NCI-H2227 (cell line): ENCODE measurements at regions not wholly inside any gene's neighbourhood (a gene's known extent, or its start where the extent isn't known, plus 50 kb on each side); places are given as distances from the start of the nearest gene placed in this dataset.
"Not testable (repeated sequence)": the region's sequence is repeated elsewhere in the genome, so short reads cannot be mapped to it uniquely, and the experiment has no call there.

Source experiments
- DNase-seq: peaks from one replicate; lab custom pipeline; 2025; ENCODE audit not compliant: unreplicated experiment; lab: John Stamatoyannopoulos, UW

GRCh38 chr11:71154261-71154805 is 98.0 kb downstream of the SHANK2 start:
- DNase-seq: no peak

- DNase-seq: no peak
Observed at GRCh38 chr11:71153005-71153390, 99.4 kb downstream of the SHANK2 start.

DNA sequence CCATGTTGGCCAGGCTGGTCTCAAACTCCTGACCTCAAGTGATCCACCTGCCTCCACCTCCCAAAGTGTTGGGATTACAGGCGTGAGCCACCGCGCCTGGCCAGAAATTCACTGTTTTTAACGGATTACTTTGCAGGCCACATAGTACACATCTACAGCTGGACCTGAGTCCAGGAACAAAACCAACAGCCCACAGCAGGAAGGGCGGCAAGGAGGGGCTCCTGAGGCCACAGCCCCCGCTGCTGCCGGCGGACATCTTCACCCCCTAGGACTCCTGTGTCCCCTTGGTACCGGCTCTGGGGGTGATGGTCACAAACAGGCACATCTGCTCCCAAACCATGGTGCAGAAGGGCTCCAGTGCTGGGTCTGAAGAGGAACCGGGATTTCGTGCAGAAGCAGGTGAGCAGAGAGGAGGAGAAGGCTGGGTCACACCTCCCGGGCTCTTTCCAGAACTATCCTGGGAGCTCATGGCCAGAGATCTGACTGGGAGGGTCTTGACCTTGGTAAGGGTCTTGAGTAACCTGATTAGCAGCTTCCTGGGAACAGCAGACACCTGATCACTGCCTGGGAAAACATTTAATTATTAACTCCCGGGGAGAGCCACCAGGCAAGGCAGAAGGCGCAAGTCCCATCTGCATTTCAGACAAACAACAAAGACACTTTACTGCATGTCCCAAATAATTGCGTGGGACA is 99.9 kb downstream of the SHANK2 start:
- DNase-seq: not testable (repeated sequence)

GRCh38 chr11:71151561-71151960 is 100.8 kb downstream of the SHANK2 start:
- no peak for DNase-seq

DNA sequence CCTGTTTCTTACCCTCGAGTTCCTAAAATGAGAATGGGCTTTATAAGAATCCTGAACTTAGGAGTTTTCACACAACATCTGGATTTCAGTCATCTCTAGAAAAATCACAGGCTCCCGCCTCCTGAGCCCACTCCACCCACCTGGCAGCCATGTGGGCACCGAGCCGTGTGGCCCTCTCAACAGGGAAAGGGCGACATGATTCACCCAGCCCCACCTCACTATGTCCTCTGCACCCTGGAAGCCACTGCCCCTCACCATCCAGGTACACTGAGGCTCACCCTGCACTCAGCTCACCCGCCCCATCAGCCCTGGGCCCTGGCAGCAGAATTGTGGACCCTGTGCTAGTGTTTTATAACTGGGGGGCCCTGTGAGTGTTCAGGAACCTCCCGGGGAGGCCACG is 101.5 kb downstream of the SHANK2 start:
- no peak for DNase-seq

DNA sequence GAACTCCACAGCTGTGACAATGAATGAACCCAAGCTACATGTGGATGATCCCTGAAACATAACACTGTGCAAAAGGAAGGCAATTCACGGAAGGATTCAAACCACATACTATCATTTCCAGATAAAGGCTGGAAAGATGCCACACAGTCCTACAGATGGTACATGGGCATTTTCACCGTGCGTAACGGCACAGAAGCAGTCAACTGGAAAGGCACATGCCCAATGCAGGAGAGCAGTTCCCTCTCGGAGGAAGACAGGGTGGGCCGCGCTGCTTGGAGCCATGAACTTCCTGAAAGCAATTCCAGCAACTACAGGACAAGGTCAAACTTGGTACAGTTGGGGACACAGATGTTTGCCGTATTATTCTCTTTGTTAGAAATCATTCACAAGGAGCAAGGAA is 103.7 kb downstream of the SHANK2 start:
- DNase-seq: no peak

DNA sequence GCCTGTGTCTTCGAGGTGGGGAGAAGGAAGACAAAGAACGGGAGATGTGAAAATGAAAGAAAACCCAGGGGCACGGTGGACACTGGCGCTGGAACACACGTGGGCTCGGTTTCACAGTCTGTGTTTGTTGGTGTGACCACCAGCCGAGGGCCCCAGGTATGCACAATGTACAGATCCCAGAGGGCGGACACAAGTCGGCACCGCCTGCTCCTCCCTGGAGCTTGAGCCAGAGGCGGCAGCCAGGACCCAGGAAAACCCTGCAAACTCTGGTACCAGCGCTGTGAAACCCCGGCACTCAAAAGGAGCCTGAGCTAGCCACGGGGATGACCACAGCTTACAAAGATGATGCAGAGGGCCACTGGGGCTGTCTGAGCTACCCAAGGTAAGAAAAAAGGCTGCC is 105.0 kb downstream of the SHANK2 start:
- DNase-seq: no peak

DNA sequence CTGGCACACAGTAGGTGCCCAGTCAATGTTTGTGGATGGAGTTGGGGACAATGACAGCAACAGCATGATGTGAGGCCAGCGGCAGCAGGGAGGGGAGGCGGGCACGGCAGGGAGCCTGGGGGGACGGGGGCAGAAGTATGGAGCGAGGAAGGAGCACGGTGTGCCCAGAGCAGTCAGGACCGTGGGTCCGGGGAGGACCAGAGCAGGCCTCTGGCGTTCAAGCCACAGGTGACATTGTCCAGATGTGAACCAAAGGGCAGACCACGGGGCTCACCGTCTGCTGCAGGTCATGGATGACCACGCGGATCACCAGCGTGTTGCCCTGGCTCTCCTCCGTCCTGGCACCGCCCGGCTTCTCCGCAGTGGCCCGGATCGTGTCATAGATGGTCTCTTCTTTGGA is 105.5 kb downstream of the SHANK2 start:
- DNase-seq: no peak

- no peak for DNase-seq
Observed at GRCh38 chr11:71145988-71146824, 106.2 kb downstream of the SHANK2 start.

DNA sequence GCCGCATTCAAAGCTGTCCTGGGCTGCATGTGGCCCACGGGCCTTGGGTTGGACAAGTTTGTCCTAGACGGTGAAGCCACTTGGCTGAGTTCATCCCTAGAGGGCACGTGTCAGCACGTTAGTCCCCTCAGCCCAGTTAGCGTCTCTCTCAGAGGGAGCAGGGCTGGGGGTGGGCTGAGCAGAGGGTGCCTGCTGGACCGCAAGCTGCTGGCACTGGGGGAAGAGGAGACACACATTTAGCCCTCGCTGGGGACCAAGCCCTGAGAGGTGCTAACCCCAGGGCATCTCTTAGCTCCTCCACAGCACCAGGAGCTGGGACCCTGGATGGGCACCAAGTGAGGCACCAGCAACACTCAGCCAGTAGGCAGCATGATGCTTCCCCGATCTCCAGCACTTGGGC is 107.0 kb downstream of the SHANK2 start:
- DNase-seq: no peak

DNA sequence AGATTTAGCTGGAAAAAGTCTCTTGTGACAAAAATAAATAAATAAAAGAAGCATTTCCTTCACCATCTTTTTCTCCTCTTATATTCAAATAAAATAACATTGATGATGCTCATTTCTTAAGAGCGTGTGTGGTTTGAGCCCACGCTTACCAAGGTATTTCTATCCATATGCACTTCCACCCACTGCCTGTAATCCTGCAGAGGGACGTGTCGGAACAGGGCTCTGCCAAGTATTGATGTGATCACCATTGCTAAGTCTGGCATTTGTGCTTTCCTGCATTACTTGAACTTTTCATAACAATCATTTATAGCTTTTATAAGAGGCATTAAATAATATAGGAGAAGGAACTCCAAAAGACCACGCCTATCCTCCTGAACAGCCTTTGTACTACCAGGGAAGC is 107.6 kb downstream of the SHANK2 start:
- no peak for DNase-seq

- no peak for DNase-seq
Observed at GRCh38 chr11:71144010-71144409, 108.4 kb downstream of the SHANK2 start.

DNA sequence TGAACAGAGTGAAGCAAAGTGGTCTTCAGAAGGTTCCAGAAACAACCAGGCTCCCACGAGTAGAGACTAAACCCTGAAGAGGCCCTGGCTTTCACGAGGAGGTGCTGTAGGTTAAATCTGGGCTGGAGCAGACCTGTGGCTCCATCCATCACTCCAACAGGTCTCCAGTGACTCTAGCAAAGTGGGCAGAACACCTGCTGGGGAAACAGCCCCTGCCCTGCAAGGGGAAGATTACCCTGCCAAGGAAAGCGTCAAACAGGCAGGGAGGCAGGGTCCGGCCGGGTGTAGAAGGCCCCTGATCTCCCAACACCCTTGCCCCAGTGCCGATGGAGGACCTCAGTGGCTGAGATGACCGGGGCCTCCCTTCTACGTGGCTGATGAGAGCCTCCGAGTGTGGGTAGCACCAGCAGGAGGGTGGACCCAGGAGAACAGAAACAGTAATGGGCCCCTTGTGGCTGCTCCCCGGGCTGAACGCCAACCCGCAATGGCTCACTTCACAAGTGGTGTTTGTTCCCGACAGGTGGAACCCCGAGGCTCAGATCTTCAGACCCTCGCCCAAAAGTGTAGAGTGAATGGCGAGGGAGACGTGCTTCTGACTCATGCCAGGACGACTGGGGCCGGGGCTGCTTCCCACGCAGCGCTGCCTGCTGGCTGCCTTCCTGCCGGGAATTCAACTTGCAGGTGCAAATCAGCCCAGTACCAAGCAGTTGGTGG is 112.0 kb downstream of the SHANK2 start:
- DNase-seq: no peak

DNA sequence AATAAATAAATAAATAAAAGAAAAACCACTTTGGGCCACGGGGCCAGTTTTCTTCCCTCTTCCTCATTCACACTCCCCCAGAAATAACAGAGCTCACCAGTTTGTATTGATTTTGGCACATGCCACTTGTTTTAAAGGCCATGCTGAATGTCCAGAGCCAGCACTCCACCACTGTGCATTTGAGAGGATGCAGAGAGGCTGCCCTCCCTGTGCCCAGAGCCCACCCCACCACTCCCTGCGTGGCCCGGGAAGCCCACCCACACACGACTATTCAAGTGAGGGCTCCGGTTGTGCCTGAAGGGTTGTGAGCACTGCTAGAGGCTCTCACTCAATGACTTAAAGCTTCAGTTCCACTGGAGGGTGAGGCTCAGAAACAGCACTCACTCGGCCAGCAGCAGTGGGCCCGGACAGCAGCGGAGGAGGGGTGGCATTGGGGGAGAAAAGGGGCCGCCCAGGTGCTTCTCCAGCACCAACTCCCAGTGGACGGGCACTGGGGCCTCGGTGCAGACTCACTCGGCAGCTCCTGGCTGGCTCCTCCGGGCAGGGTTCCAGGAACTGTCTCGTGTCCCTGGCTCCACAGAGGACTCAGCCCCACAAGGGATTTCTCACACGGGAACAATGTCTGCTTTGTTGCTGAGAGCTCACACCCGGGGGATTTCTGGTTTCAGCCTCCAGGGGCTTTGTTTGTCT is 112.7 kb downstream of the SHANK2 start:
- no peak for DNase-seq

- DNase-seq: no peak
Observed at GRCh38 chr11:71138737-71139425, 113.5 kb downstream of the SHANK2 start.

DNA sequence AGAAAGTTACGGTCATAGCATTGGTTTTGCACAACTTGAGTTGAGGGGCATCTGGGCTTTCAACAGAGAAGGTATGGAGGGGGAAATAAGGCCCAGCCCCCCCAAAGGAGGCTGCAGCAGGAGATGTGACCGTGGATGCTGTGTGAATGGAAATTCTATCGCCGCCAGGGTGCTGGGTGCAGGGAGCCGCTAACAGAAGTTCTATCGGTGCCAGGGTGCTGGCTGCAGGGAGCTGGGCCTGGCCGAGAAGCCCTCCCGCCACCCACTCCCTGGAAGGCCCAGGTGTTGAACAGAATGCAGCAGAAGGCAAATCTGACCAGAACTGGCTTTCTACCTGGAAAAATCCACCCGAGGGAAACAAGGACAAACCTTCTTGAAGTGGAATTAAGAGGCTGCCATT is 115.0 kb downstream of the SHANK2 start:
- DNase-seq: no peak

- DNase-seq: no peak
Observed at GRCh38 chr11:71136095-71136845, 116.1 kb downstream of the SHANK2 start.

- no peak for DNase-seq
Observed at GRCh38 chr11:71135112-71135511, 117.3 kb downstream of the SHANK2 start.

DNA sequence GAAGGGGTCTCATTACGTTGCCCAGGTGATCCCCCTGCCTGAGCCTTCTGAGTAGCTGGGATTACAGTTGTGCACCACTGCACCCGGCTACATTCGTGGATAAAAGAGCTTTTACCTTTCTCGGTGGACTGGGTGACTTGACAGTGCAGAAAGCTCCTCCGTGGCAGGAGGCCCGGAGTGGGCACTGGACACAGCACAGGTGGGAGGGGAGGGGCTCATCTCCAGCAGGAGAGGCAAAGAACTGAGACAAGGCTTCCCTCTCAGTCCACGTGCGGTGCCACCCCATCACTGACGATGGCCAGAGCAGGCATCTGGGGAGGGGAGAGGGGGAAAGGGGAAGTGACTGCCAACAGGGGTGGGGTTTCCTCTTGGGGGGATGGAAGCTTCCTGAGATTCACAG is 118.4 kb downstream of the SHANK2 start:
- DNase-seq: no peak

- no peak for DNase-seq
Observed at GRCh38 chr11:71131861-71132260, 120.5 kb downstream of the SHANK2 start.
